ENCODE measurements at regions not wholly inside any gene's neighbourhood (a gene's known extent, or its start where the extent isn't known, plus 50 kb on each side); places are given as distances from the start of the nearest gene placed in this dataset.

- TF ChIP-seq CTCF (IDR thresholded peaks at IDR 0.05; ENCODE audit: low read depth, low read length) (no peak), EZH2phosphoT487 (IDR thresholded peaks at IDR 0.05; ENCODE audit: low read depth) (no peak)
These were observed 266.8 kb upstream of the CBLB start for GRCh38 chr3:106135451-106136160.
